ENCODE measurements at regions not wholly inside any gene's neighbourhood (a gene's known extent, or its start where the extent isn't known, plus 50 kb on each side); places are given as distances from the start of the nearest gene placed in this dataset.

DNA sequence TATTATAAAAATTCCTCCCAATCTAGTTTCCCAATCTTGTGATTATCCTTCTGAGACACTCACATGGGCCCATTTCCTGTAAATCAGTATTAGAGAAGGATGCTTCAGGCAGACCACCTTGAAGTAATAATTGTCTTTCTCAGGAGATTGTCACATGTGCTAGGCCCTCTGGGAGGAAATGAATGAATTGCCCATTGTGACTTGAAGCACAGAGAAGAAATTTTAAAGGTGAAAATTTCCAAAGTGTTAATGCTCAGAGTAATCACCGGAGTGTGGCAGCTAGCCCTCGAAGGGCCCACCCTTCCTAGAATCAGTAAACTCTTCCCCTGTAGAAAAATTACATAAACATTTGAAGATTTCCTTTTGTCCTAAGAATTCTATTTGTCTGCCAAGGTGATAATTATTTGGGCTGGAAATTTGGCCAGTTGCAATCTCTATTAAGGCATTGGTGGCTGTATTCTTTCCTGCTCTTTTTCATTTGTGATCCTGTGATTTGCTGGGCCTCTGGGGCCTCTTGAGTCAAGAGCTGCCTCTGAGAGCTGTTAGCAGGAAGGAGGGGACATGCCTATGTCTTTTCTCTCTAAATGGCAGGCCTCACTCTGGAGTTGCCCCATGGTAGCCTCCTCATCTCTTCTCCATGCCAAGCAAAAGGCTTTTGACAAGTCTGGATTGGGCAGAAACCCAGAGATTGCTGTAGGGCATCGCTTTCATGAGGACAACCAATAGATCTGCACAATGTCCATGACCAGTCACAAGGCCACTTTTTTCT, 371.5 kb upstream of the ACTBL2 start:
- TF ChIP-seq, protein P1, sequence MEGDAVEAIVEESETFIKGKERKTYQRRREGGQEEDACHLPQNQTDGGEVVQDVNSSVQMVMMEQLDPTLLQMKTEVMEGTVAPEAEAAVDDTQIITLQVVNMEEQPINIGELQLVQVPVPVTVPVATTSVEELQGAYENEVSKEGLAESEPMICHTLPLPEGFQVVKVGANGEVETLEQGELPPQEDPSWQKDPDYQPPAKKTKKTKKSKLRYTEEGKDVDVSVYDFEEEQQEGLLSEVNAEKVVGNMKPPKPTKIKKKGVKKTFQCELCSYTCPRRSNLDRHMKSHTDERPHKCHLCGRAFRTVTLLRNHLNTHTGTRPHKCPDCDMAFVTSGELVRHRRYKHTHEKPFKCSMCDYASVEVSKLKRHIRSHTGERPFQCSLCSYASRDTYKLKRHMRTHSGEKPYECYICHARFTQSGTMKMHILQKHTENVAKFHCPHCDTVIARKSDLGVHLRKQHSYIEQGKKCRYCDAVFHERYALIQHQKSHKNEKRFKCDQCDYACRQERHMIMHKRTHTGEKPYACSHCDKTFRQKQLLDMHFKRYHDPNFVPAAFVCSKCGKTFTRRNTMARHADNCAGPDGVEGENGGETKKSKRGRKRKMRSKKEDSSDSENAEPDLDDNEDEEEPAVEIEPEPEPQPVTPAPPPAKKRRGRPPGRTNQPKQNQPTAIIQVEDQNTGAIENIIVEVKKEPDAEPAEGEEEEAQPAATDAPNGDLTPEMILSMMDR (IDR thresholded peaks at IDR 0.05), result no peak
- no peak for TF ChIP-seq EZH2 (IDR thresholded peaks at IDR 0.05; ENCODE audit: borderline replicate concordance, insufficient read depth, low read depth, low read length, poor library complexity, severe bottlenecking)
